HEK293 (cell line): ENCODE measurements at regions not wholly inside any gene's neighbourhood (a gene's known extent, or its start where the extent isn't known, plus 50 kb on each side); places are given as distances from the start of the nearest gene placed in this dataset.
"Not testable (repeated sequence)": the region's sequence is repeated elsewhere in the genome, so short reads cannot be mapped to it uniquely, and the experiment has no call there.

Experiments used
- CTCF ChIA-PET: fragments of 350-600 bp; formaldehyde crosslinking; extraction: SDS; loops from one replicate; lab custom pipeline; 2021; ENCODE audit warnings: antibody characterized with exemption; lab: Yijun Ruan, JAX
- POLR2A ChIA-PET: fragments of 300-600 bp; formaldehyde crosslinking; extraction: SDS; loops from one replicate; lab custom pipeline; 2020; ENCODE audit warnings: antibody characterized with exemption, inconsistent platforms; lab: Yijun Ruan, JAX
- H3K27ac ChIP-seq: fragments of 200-500 bp; sonication (Bioruptor generic); 2 replicates; pipeline ENCODE4 v1.5.1; 2014; ENCODE audit warnings: low read depth, low read length, control low read depth, inconsistent platforms; ENCODE audit errors: extremely low read depth
- H3K36me3 ChIP-seq, 2 experiments: fragments of 200-500 bp in 1 of 2; sonication (Bioruptor generic) in 1 of 2; 1 replicate in 1 of 2; 2 replicates in 1 of 2; pipeline ENCODE4 v1.5.1; 2014 to 2017; ENCODE audit warnings: inconsistent platforms in 2 of 2, low read length in 2 of 2; ENCODE audit not compliant: control insufficient read depth in 2 of 2, insufficient read depth in 1 of 2
- H3K4me1 ChIP-seq: fragments of 200-500 bp; sonication (Bioruptor generic); 2 replicates; pipeline ENCODE4 v1.5.1; 2014; ENCODE audit warnings: mild to moderate bottlenecking, low read length, inconsistent platforms; ENCODE audit not compliant: control insufficient read depth, insufficient read depth
- H3K4me3 ChIP-seq: 2 replicates; pipeline ENCODE4 v1.5.1; 2011; ENCODE audit warnings: low read depth, mild to moderate bottlenecking, control low read depth, low read length, moderate library complexity
- H3K9me3 ChIP-seq: fragments of 200-500 bp; sonication (Bioruptor generic); 2 replicates; pipeline ENCODE4 v1.5.1; 2014; ENCODE audit warnings: low read depth, low read length, inconsistent platforms; ENCODE audit not compliant: control insufficient read depth, insufficient read depth
- HOXA7 ChIP-seq: sonication (generic); formaldehyde crosslinking; IDR thresholded peaks from 2 replicates; pipeline ENCODE4 v1.8.1; 2022; ENCODE audit warnings: missing genetic modification reagents, borderline replicate concordance
- TCF7L2 ChIP-seq: IDR thresholded peaks from 2 replicates; pipeline ENCODE4 v1.6.1; 2011; ENCODE audit warnings: low read depth, mild to moderate bottlenecking, inconsistent platforms, low read length, moderate library complexity, borderline replicate concordance
- ZBTB17 ChIP-seq: fragments of 450-650 bp; formaldehyde crosslinking; IDR thresholded peaks from 2 replicates; pipeline ENCODE4 v1.5.1; 2016; ENCODE audit warnings: missing biosample characterization, missing genetic modification characterization
- ZEB2 ChIP-seq: fragments of 450-650 bp; formaldehyde crosslinking; IDR thresholded peaks from 2 replicates; pipeline ENCODE4 v1.5.1; 2016; ENCODE audit warnings: missing biosample characterization, missing genetic modification characterization
- ZFP3 ChIP-seq: fragments of 450-650 bp; formaldehyde crosslinking; IDR thresholded peaks from 2 replicates; pipeline ENCODE4 v1.5.1; 2016; ENCODE audit warnings: low read depth, missing biosample characterization, missing genetic modification characterization
- ZNF221 ChIP-seq: fragments of 450-650 bp; formaldehyde crosslinking; IDR thresholded peaks from 2 replicates; pipeline ENCODE4 v1.5.1; 2017; ENCODE audit warnings: missing biosample characterization, missing genetic modification characterization, borderline replicate concordance
- ZNF354C ChIP-seq: fragments of 450-650 bp; formaldehyde crosslinking; IDR thresholded peaks from 2 replicates; pipeline ENCODE4 v1.5.1; 2016; ENCODE audit warnings: missing biosample characterization, missing genetic modification characterization, low read depth, borderline replicate concordance
- ZNF473 ChIP-seq: fragments of 450-650 bp; formaldehyde crosslinking; IDR thresholded peaks from 2 replicates; pipeline ENCODE4 v1.5.1; 2017; ENCODE audit warnings: missing biosample characterization, missing genetic modification characterization
- ZNF501 ChIP-seq: fragments of 450-650 bp; formaldehyde crosslinking; IDR thresholded peaks from 2 replicates; pipeline ENCODE4 v1.5.1; 2016; ENCODE audit warnings: missing biosample characterization, missing genetic modification characterization
- ZNF626 ChIP-seq: fragments of 450-650 bp; sonication (Bioruptor Pico); formaldehyde crosslinking; IDR thresholded peaks from 2 replicates; pipeline ENCODE4 v1.5.1; 2018; ENCODE audit warnings: missing biosample characterization, missing genetic modification characterization, inconsistent platforms
- ZNF768 ChIP-seq: fragments of 450-650 bp; formaldehyde crosslinking; IDR thresholded peaks from 2 replicates; pipeline ENCODE4 v1.5.1; 2018; ENCODE audit warnings: missing biosample characterization, mild to moderate bottlenecking, missing genetic modification characterization
- TF ChIP-seq, protein P1 (sequence below): fragments of 450-650 bp; formaldehyde crosslinking; IDR thresholded peaks from 2 replicates; pipeline ENCODE4 v1.5.1; 2016; ENCODE audit warnings: missing biosample characterization, missing genetic modification characterization
- TF ChIP-seq, protein P2 (sequence below): fragments of 450-650 bp; formaldehyde crosslinking; IDR thresholded peaks from 2 replicates; pipeline ENCODE4 v1.5.1; 2016; ENCODE audit warnings: missing biosample characterization, missing genetic modification characterization, borderline replicate concordance
- TF ChIP-seq, protein P3 (sequence below): fragments of 450-650 bp; formaldehyde crosslinking; IDR thresholded peaks from 2 replicates; pipeline ENCODE4 v1.5.1; 2016; ENCODE audit warnings: missing biosample characterization, missing genetic modification characterization, borderline replicate concordance
- TF ChIP-seq, protein P4 (sequence below): fragments of 450-650 bp; formaldehyde crosslinking; optimal IDR thresholded peaks from 2 replicates; pipeline ENCODE3; 2016; ENCODE audit warnings: missing biosample characterization, mild to moderate bottlenecking, missing genetic modification characterization

DNA sequence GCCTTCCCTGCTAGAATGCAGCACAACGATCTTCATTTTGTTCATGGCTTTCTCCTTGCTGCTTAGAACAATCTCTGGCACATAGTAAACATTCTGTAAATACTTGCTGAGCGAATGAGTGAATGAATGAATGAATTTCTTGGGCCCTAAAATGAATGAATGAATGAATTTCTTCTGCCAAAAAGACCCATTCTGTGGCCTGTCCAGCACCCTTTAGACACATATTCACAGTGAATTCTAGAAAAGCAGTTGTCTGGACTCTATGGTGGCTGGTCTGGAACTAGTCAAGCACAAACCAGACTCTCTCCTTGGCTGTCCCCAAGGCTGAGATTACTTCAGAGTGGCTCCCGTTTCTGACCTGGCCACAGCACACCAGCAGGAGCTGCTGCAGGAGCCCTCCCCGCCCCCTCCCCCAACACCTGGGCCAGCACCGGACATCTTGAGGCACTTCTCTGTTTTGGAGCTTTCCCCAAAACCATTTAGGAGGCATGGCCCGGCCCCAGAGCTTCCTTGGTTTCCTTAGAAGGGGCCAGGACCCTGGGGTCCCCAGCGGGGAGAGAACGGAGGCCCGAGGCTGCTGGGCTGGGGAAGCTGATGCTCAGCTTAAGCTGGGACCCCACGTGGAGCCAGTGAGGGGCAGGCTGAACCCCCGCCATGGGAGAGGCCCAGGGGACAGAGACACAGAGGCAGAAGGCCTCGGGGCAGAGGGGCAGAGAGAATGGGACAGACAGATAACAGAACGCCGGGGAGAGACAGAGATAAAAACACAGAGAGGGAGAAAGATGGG is 159.0 kb downstream of the ZFP36L2 start:
- no peaks in the 10 kb centered on the region for H3K4me1 ChIP-seq
- TF ChIP-seq ZBTB17 (no peak), ZNF221 (tag by site-specific recombination) (no peak), ZNF354C (no peak), ZNF473 (tag by site-specific recombination) (no peak), TCF7L2 (no peak), ZNF626 (no peak), HOXA7 (CRISPR knock-in tag) (no peak), ZNF768 (no peak), ZFP3 (tag by site-specific recombination) (no peak), ZEB2 (tag by site-specific recombination) (no peak), ZNF501 (no peak)
- TF ChIP-seq, protein P1, sequence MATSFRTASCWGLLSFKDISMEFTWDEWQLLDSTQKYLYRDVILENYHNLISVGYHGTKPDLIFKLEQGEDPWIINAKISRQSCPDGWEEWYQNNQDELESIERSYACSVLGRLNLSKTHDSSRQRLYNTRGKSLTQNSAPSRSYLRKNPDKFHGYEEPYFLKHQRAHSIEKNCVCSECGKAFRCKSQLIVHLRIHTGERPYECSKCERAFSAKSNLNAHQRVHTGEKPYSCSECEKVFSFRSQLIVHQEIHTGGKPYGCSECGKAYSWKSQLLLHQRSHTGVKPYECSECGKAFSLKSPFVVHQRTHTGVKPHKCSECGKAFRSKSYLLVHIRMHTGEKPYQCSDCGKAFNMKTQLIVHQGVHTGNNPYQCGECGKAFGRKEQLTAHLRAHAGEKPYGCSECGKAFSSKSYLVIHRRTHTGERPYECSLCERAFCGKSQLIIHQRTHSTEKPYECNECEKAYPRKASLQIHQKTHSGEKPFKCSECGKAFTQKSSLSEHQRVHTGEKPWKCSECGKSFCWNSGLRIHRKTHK (tag by site-specific recombination), result no peak
- TF ChIP-seq, protein P2, sequence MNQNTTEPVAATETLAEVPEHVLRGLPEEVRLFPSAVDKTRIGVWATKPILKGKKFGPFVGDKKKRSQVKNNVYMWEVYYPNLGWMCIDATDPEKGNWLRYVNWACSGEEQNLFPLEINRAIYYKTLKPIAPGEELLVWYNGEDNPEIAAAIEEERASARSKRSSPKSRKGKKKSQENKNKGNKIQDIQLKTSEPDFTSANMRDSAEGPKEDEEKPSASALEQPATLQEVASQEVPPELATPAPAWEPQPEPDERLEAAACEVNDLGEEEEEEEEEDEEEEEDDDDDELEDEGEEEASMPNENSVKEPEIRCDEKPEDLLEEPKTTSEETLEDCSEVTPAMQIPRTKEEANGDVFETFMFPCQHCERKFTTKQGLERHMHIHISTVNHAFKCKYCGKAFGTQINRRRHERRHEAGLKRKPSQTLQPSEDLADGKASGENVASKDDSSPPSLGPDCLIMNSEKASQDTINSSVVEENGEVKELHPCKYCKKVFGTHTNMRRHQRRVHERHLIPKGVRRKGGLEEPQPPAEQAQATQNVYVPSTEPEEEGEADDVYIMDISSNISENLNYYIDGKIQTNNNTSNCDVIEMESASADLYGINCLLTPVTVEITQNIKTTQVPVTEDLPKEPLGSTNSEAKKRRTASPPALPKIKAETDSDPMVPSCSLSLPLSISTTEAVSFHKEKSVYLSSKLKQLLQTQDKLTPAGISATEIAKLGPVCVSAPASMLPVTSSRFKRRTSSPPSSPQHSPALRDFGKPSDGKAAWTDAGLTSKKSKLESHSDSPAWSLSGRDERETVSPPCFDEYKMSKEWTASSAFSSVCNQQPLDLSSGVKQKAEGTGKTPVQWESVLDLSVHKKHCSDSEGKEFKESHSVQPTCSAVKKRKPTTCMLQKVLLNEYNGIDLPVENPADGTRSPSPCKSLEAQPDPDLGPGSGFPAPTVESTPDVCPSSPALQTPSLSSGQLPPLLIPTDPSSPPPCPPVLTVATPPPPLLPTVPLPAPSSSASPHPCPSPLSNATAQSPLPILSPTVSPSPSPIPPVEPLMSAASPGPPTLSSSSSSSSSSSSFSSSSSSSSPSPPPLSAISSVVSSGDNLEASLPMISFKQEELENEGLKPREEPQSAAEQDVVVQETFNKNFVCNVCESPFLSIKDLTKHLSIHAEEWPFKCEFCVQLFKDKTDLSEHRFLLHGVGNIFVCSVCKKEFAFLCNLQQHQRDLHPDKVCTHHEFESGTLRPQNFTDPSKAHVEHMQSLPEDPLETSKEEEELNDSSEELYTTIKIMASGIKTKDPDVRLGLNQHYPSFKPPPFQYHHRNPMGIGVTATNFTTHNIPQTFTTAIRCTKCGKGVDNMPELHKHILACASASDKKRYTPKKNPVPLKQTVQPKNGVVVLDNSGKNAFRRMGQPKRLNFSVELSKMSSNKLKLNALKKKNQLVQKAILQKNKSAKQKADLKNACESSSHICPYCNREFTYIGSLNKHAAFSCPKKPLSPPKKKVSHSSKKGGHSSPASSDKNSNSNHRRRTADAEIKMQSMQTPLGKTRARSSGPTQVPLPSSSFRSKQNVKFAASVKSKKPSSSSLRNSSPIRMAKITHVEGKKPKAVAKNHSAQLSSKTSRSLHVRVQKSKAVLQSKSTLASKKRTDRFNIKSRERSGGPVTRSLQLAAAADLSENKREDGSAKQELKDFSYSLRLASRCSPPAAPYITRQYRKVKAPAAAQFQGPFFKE, result no peak
- TF ChIP-seq, protein P3, sequence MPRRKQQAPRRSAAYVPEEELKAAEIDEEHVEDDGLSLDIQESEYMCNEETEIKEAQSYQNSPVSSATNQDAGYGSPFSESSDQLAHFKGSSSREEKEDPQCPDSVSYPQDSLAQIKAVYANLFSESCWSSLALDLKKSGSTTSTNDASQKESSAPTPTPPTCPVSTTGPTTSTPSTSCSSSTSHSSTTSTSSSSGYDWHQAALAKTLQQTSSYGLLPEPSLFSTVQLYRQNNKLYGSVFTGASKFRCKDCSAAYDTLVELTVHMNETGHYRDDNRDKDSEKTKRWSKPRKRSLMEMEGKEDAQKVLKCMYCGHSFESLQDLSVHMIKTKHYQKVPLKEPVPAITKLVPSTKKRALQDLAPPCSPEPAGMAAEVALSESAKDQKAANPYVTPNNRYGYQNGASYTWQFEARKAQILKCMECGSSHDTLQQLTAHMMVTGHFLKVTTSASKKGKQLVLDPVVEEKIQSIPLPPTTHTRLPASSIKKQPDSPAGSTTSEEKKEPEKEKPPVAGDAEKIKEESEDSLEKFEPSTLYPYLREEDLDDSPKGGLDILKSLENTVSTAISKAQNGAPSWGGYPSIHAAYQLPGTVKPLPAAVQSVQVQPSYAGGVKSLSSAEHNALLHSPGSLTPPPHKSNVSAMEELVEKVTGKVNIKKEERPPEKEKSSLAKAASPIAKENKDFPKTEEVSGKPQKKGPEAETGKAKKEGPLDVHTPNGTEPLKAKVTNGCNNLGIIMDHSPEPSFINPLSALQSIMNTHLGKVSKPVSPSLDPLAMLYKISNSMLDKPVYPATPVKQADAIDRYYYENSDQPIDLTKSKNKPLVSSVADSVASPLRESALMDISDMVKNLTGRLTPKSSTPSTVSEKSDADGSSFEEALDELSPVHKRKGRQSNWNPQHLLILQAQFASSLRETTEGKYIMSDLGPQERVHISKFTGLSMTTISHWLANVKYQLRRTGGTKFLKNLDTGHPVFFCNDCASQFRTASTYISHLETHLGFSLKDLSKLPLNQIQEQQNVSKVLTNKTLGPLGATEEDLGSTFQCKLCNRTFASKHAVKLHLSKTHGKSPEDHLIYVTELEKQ (tag by site-specific recombination), result no peak
- TF ChIP-seq, protein P4, sequence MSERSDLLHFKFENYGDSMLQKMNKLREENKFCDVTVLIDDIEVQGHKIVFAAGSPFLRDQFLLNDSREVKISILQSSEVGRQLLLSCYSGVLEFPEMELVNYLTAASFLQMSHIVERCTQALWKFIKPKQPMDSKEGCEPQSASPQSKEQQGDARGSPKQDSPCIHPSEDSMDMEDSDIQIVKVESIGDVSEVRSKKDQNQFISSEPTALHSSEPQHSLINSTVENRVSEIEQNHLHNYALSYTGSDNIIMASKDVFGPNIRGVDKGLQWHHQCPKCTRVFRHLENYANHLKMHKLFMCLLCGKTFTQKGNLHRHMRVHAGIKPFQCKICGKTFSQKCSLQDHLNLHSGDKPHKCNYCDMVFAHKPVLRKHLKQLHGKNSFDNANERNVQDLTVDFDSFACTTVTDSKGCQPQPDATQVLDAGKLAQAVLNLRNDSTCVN (tag by site-specific recombination), result no peak
- TF ChIP-seq, all 188 proteins: peak for 0
- no peak overlapping the region for H3K27ac ChIP-seq
- POLR2A ChIA-PET, result interaction anchor here (0.7 kb wide), 1 partner anchor 48 kb away, joined by 3 read pairs; no protein-coding TSS in a partner anchor
- H3K4me3 ChIP-seq, result no peak overlapping the region
- H3K9me3 ChIP-seq, result no peaks in the 10 kb centered on the region
- CTCF ChIA-PET, result no interaction called here
- H3K36me3 ChIP-seq, result no peaks in the 10 kb centered on the region

DNA sequence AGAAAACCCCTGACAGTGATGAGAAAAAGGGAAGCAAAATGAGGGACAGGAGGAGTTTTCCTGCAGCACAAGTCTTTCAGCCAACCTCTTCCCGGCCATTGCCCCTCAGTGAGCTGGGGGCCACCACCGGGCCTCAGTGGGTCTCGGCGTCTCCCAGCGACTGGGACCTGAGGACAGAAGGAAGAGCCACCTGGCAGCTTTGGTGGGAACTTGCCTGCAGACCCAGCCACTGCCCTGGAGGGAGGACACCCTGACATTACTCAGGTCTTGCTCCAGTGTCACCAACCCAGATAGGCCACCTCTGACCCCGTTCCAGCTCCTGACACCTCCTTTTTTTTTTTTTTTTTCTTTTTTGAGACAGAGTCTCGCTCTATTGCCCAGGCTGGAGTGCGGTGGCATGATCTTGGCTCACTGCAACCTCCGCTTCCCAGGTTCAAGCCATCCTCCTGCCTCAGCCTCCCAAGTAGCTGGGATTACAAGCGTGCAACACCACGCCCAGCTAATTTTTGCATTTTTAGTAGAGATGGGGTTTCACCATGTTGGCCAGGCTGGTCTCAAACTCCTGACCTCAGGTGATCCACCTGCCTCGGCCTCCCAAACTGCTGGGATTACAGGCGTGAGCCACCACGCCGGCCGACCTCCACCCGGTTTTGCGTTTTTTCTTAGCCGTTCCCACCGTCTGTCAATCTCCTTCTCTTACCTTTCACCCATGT is 159.7 kb downstream of the ZFP36L2 start:
- H3K36me3 ChIP-seq, H3K9me3 ChIP-seq, H3K4me1 ChIP-seq, CTCF ChIA-PET, H3K4me3 ChIP-seq, H3K27ac ChIP-seq: not testable (repeated sequence)
- POLR2A ChIA-PET, result interaction anchor here (0.7 kb wide), 1 partner anchor 49 kb away, joined by 3 read pairs; no protein-coding TSS in a partner anchor
